ENCODE measurements at regions not wholly inside any gene's neighbourhood (a gene's known extent, or its start where the extent isn't known, plus 50 kb on each side); places are given as distances from the start of the nearest gene placed in this dataset.

DNA sequence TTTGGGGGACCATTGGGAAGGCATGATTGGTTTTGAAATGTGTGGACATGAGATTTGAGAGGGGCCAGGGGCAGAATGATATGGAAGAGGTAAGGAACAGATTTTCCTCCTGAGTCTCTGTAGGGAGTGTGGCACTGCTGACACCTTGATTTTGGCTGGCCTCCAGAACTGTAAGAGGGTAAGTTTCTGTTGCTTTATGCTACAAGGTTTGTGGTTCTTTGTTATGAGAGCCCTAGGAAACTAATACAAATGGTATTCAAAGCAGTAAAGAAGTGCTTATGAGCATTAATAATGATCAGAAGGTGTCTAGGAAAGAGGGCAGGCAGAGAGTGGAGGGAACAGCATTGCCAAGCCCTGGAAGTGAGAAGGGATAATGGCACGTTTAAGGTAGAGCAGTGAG lies 574.3 kb upstream of the NXPH2 start:
- intact Hi-C loops (cut with DNase I) = no loop called here
- TF ChIP-seq, protein P1, sequence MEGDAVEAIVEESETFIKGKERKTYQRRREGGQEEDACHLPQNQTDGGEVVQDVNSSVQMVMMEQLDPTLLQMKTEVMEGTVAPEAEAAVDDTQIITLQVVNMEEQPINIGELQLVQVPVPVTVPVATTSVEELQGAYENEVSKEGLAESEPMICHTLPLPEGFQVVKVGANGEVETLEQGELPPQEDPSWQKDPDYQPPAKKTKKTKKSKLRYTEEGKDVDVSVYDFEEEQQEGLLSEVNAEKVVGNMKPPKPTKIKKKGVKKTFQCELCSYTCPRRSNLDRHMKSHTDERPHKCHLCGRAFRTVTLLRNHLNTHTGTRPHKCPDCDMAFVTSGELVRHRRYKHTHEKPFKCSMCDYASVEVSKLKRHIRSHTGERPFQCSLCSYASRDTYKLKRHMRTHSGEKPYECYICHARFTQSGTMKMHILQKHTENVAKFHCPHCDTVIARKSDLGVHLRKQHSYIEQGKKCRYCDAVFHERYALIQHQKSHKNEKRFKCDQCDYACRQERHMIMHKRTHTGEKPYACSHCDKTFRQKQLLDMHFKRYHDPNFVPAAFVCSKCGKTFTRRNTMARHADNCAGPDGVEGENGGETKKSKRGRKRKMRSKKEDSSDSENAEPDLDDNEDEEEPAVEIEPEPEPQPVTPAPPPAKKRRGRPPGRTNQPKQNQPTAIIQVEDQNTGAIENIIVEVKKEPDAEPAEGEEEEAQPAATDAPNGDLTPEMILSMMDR (IDR thresholded peaks at IDR 0.05) = no peak

DNA sequence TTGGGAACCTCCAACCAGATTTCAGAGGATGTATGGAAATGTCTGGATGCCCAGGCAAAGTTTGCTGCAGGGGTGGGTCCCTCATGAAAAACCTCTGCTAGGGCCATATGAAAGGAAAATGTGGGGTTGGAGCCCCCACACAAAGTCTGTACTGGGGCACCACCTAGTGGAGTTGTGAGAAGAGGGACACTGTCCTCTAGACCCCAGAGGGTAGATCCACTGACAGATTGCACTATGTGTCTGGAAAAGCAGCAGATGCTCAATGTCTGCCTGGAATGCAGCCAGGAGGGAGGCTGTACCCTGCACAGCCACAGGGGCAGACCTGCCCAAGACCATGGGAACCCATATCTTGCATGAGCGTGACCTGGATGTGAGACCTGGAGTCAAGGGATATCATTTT lies 573.7 kb upstream of the NXPH2 start:
- DNase-seq = no peak
- intact Hi-C loops (cut with DNase I) = no loop called here

More for the DNA sequence above, 574.3 kb upstream of the NXPH2 start:
- H3K9me3 ChIP-seq = no peaks in the 10 kb centered on the region
- H3K4me3 ChIP-seq = no peak overlapping the region
- H3K27me3 ChIP-seq (ENCODE audit: insufficient read depth in 3 of 3, low read length in 2 of 3) = no peaks in the 10 kb centered on the region
- DNase-seq = no peak
- no peaks in the 10 kb centered on the region for H3K36me3 ChIP-seq (ENCODE audit: insufficient read depth in 1 of 2, low read depth in 1 of 2)
- 64 to 78% (median 70%) methylated on average over 1 of the region's 1 CpG for WGBS, 3 donors
- no peak overlapping the region for H3K27ac ChIP-seq
- no peak for ATAC-seq
- no peaks in the 10 kb centered on the region for H3K4me1 ChIP-seq

DNA sequence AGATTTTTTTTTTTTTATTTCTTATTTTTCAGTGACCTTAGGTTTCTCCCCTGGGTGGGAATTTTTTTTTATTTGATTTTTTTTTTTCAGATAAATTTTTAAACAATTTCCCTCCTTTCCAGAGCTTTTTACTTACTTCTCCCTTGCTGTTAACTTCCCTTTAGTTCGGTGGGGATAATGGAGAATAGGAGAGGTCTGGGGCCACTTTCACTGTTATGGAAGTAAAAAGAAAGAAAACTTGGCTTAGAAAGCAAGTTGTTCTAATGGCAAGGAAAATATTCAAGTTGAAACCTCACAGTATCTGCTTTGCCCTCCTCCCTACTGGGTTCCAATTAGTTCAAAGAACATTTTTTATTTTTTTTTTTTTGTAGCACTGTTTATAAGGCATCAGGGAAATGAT lies 537.1 kb upstream of the NXPH2 start:
- Histone ChIP-seq H3K4me1 (no peaks in the 10 kb centered on the region), H3K27ac (no peak overlapping the region), H3K9me3 (no peaks in the 10 kb centered on the region), H3K4me3 (no peak overlapping the region), H3K27me3 (ENCODE audit: insufficient read depth in 3 of 3, low read length in 2 of 3) (no peaks in the 10 kb centered on the region), H3K36me3 (ENCODE audit: insufficient read depth in 1 of 2, low read depth in 1 of 2) (no peaks in the 10 kb centered on the region)
- TF ChIP-seq, protein P1 (IDR thresholded peaks at IDR 0.05) = no peak
- intact Hi-C loops (cut with DNase I) = no loop called here
- DNase-seq = no peak
- 32 to 38% (median 33%) methylated on average over 1 of the region's 1 CpG for WGBS, 3 donors
- no peak for ATAC-seq

More for the DNA sequence above, 573.7 kb upstream of the NXPH2 start:
- Histone ChIP-seq H3K9me3 (no peaks in the 10 kb centered on the region), H3K4me1 (no peaks in the 10 kb centered on the region), H3K4me3 (no peak overlapping the region), H3K27ac (no peak overlapping the region), H3K27me3 (ENCODE audit: insufficient read depth in 3 of 3, low read length in 2 of 3) (no peaks in the 10 kb centered on the region), H3K36me3 (ENCODE audit: insufficient read depth in 1 of 2, low read depth in 1 of 2) (no peaks in the 10 kb centered on the region)
- no peak for ATAC-seq
- WGBS, 3 donors = 93 to 94% (median 94%) methylated on average over 1 of the region's 1 CpG
- TF ChIP-seq, protein P1 (IDR thresholded peaks at IDR 0.05) = no peak

DNA sequence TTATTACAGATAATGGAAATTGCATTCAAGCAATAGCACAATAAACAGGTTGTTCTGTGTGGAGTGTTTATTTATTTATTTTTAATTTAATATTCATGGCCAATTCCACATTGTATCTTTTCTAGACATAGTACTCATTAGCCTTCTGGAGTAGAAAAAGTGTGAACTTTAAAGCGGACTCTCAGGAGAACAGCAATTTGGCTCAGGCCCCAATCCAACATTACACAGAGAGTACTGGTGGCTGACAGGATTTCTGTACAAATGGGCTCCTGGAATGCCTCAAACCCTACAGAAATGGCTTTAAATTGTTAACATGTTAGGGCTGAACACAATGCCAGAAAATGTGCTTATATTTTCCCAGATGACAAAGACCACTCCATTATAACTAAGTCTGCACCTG lies 533.9 kb upstream of the NXPH2 start:
- Histone ChIP-seq H3K27ac (no peak overlapping the region), H3K27me3 (ENCODE audit: insufficient read depth in 3 of 3, low read length in 2 of 3) (no peaks in the 10 kb centered on the region), H3K4me1 (no peaks in the 10 kb centered on the region), H3K36me3 (ENCODE audit: insufficient read depth in 1 of 2, low read depth in 1 of 2) (no peaks in the 10 kb centered on the region), H3K9me3 (no peaks in the 10 kb centered on the region), H3K4me3 (no peak overlapping the region)
- DNase-seq = no peak
- 66 to 82% (median 77%) methylated on average over 1 of the region's 1 CpG for WGBS, 3 donors
- ATAC-seq = no peak
- TF ChIP-seq, protein P1 (IDR thresholded peaks at IDR 0.05) = no peak
- intact Hi-C loops (cut with DNase I) = no loop called here

DNA sequence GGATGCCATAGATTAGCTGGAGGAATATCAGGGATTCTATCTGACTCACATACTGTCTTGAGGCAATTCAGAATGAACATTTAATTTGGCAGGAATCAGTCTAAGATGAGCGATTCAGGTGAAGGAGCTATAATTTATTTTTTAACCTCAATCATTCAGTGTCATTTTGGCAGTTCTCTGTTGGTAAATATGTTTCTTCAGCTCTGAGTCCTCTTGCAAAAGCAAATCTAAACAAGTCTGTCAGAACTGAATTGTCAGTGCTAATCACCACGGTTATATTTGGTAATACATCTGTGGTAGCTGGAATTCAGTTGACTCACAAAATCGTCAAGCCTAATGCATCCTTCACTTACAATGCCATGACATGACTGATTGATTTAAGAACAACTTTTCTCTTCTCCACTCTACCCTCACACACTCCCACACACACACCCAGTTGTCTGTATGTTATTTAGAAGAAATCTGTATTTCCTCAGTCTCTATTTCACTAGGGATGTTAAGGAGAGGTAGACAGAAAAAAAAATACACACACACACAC lies 516.6 kb upstream of the NXPH2 start:
- intact Hi-C loops (cut with DNase I) = no loop called here
- Histone ChIP-seq H3K27me3 (ENCODE audit: insufficient read depth in 3 of 3, low read length in 2 of 3) (no peaks in the 10 kb centered on the region), H3K4me1 (no peaks in the 10 kb centered on the region), H3K36me3 (ENCODE audit: insufficient read depth in 1 of 2, low read depth in 1 of 2) (no peaks in the 10 kb centered on the region), H3K4me3 (no peak overlapping the region), H3K9me3 (no peaks in the 10 kb centered on the region), H3K27ac (no peak overlapping the region)
- WGBS, 3 donors = 62 to 72% (median 65%) methylated on average over 3 of the region's 3 CpGs
- DNase-seq (no peak), ATAC-seq (no peak)
- TF ChIP-seq, protein P1 (IDR thresholded peaks at IDR 0.05) = no peak

Data from psoas muscle (tissue), 7 donors.